ENCODE measurements at regions not wholly inside any gene's neighbourhood (a gene's known extent, or its start where the extent isn't known, plus 50 kb on each side); places are given as distances from the start of the nearest gene placed in this dataset.

GRCh38 chr5:155299386-155300005 lies 285.9 kb downstream of the KIF4B start:
- peak; percentile 19 for DNase-seq

- DNase-seq, result no peak
Measured at GRCh38 chr5:155303120-155303519, 289.6 kb downstream of the KIF4B start.

GRCh38 chr5:155307229-155307628 lies 293.7 kb downstream of the KIF4B start:
- no peak for DNase-seq

GRCh38 chr5:155308289-155308688 lies 294.7 kb downstream of the KIF4B start:
- DNase-seq, result peak; percentile 47

GRCh38 chr5:155309021-155309746 lies 295.6 kb downstream of the KIF4B start:
- no peak for DNase-seq

- no peak for DNase-seq
Measured at GRCh38 chr5:155311721-155312120, 298.2 kb downstream of the KIF4B start.

GRCh38 chr5:155313518-155313917 lies 300.0 kb downstream of the KIF4B start:
- DNase-seq, result no peak

GRCh38 chr5:155316070-155316714 lies 302.6 kb downstream of the KIF4B start:
- DNase-seq, result no peak

GRCh38 chr5:155332618-155333017 lies 319.1 kb downstream of the KIF4B start:
- DNase-seq, result no peak

GRCh38 chr5:155342956-155343355 lies 329.4 kb downstream of the KIF4B start:
- DNase-seq, result no peak

- DNase-seq, result no peak
Measured at GRCh38 chr5:155343468-155343867, 329.9 kb downstream of the KIF4B start.

- DNase-seq, result no peak
Measured at GRCh38 chr5:155353231-155353630, 339.7 kb downstream of the KIF4B start.

- DNase-seq, result no peak
Measured at GRCh38 chr5:155366096-155366495, 352.5 kb downstream of the KIF4B start.

GRCh38 chr5:155367841-155368240 lies 354.3 kb downstream of the KIF4B start:
- no peak for DNase-seq

- no peak for DNase-seq
Measured at GRCh38 chr5:155368490-155368889, 354.9 kb downstream of the KIF4B start.

- DNase-seq, result no peak
Measured at GRCh38 chr5:155380480-155380879, 366.9 kb downstream of the KIF4B start.

GRCh38 chr5:155381654-155382053 lies 368.1 kb downstream of the KIF4B start:
- no peak for DNase-seq

GRCh38 chr5:155389498-155389897 lies 375.9 kb downstream of the KIF4B start:
- DNase-seq, result no peak

- peak; percentile 55 for DNase-seq
Measured at GRCh38 chr5:155394727-155395126, 381.2 kb downstream of the KIF4B start.

- peak; percentile 62 for DNase-seq
Measured at GRCh38 chr5:155402927-155403640, 389.5 kb downstream of the KIF4B start.

- DNase-seq, result no peak
Measured at GRCh38 chr5:155406815-155407214, 393.3 kb downstream of the KIF4B start.

GRCh38 chr5:155408465-155408864 lies 394.9 kb downstream of the KIF4B start:
- no peak for DNase-seq

- DNase-seq, result peak; percentile 73
Measured at GRCh38 chr5:155416765-155417164, 403.2 kb downstream of the KIF4B start.
